ENCODE measurements at regions not wholly inside any gene's neighbourhood (a gene's known extent, or its start where the extent isn't known, plus 50 kb on each side); places are given as distances from the start of the nearest gene placed in this dataset.

DNA sequence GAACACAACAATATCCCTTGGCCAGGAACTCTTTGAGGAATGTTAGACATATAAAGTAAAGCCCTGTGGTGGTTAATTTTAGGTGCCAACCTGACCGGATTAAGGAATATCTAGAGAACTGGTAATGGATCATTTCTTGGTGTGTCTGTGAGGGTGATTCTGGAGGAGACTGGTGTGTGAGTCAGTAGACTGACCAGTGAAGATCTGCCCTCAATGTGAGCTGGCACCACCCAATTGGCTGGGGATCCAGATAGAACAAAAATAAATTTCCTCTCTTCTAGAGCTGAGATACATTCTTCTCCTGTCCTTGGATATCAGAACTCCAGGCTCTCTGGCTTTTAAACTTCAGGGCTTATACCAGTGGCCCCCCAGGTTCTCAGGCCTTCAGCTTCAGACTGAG lies 56.2 kb upstream of the TNPO1 start:
- no peak for DNase-seq (ENCODE audit: low spot score)
- BruUV-seq (replicated peaks), result no TSS peak
- H3K27me3 ChIP-seq (replicated peaks; ENCODE audit: insufficient read depth, low read depth, low read length, poor library complexity), result peaks cover 7% of the 10 kb centered on the region
- H3K4me1 ChIP-seq (ENCODE audit: insufficient read depth, low read length, poor library complexity, severe bottlenecking), result no peaks in the 10 kb centered on the region
- TF ChIP-seq, protein P1, sequence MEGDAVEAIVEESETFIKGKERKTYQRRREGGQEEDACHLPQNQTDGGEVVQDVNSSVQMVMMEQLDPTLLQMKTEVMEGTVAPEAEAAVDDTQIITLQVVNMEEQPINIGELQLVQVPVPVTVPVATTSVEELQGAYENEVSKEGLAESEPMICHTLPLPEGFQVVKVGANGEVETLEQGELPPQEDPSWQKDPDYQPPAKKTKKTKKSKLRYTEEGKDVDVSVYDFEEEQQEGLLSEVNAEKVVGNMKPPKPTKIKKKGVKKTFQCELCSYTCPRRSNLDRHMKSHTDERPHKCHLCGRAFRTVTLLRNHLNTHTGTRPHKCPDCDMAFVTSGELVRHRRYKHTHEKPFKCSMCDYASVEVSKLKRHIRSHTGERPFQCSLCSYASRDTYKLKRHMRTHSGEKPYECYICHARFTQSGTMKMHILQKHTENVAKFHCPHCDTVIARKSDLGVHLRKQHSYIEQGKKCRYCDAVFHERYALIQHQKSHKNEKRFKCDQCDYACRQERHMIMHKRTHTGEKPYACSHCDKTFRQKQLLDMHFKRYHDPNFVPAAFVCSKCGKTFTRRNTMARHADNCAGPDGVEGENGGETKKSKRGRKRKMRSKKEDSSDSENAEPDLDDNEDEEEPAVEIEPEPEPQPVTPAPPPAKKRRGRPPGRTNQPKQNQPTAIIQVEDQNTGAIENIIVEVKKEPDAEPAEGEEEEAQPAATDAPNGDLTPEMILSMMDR (conservative IDR thresholded peaks at IDR 0.05; ENCODE audit: low read depth, low read length), result no peak
- no peak for TF ChIP-seq EZH2 (IDR thresholded peaks at IDR 0.05; ENCODE audit: borderline replicate concordance, low read depth, low read length, poor library complexity, severe bottlenecking)
- POLR2A ChIA-PET (ENCODE audit: low non-redundant PET), result no interaction called here
- no peak overlapping the region for H3K4me3 ChIP-seq (ENCODE audit: low read depth, low read length, poor library complexity, severe bottlenecking)
- H3K9me3 ChIP-seq (ENCODE audit: low read depth, low read length, poor library complexity, severe bottlenecking), result no peaks in the 10 kb centered on the region
- no peaks in the 10 kb centered on the region for H3K36me3 ChIP-seq (ENCODE audit: insufficient read depth, low read length, poor library complexity, severe bottlenecking)
- intact Hi-C loops (cut with micrococcal nuclease; ENCODE audit: unreplicated experiment), result no loop called here
- CTCF ChIA-PET, result no interaction called here
- H3K27ac ChIP-seq (ENCODE audit: low read depth, low read length, poor library complexity, severe bottlenecking), result no peak overlapping the region

GRCh38 chr5:72752909-72753308 lies 63.6 kb upstream of the TNPO1 start:
- CTCF ChIA-PET, result no interaction called here
- no peak for TF ChIP-seq EZH2 (IDR thresholded peaks at IDR 0.05; ENCODE audit: borderline replicate concordance, low read depth, low read length, poor library complexity, severe bottlenecking)
- TF ChIP-seq, protein P1 (conservative IDR thresholded peaks at IDR 0.05; ENCODE audit: low read depth, low read length), result 0 out of 2 replicates have a peak, but pooled peaks have one; percentile 16
- DNase-seq (ENCODE audit: low spot score), result no peak

DNA sequence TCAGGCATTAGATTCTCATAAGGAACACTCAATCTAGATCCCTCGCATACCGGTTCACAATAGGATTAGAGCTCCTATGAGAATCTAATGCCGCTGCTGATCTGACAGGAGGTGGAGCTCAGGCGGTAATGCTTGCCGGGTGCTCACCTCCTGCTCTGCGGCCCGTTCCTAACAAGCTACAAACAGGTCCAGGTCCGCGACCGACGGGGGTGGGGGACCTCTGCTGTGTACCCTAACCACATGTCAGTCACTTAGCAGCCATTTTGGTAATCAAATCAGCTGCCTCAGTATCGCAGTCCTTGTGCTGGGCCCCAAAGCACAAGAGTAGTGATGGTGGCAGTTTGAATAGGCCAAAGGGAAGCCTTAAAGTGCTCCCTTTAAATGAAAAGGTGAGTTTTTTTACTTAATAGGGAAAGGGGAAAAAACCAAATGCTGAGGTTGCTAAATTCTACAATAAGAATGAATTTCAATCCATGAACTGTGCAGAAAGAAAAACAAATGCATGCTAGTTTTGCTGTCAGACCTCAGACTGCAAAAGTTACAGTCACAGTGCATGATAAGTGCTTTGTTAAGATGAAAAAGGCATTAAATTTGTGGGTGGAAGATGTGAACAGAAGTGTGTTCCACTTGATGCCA lies 67.0 kb upstream of the TNPO1 start:
- DNase-seq (ENCODE audit: low spot score), result no peak
- no peaks in the 10 kb centered on the region for H3K9me3 ChIP-seq (ENCODE audit: low read depth, low read length, poor library complexity, severe bottlenecking)
- H3K4me1 ChIP-seq (ENCODE audit: insufficient read depth, low read length, poor library complexity, severe bottlenecking), result no peaks in the 10 kb centered on the region
- no peak overlapping the region for H3K27ac ChIP-seq (ENCODE audit: low read depth, low read length, poor library complexity, severe bottlenecking)
- no peaks in the 10 kb centered on the region for H3K27me3 ChIP-seq (replicated peaks; ENCODE audit: insufficient read depth, low read depth, low read length, poor library complexity)
- ChIA-PET CTCF (no interaction called here), POLR2A (ENCODE audit: low non-redundant PET) (no interaction called here)
- TF ChIP-seq, protein P1 (conservative IDR thresholded peaks at IDR 0.05; ENCODE audit: low read depth, low read length), result no peak
- TF ChIP-seq EZH2 (IDR thresholded peaks at IDR 0.05; ENCODE audit: borderline replicate concordance, low read depth, low read length, poor library complexity, severe bottlenecking), result no peak
- H3K36me3 ChIP-seq (ENCODE audit: insufficient read depth, low read length, poor library complexity, severe bottlenecking), result no peaks in the 10 kb centered on the region
- intact Hi-C loops (cut with micrococcal nuclease; ENCODE audit: unreplicated experiment), result no loop called here
- BruUV-seq (replicated peaks), result no TSS peak
- H3K4me3 ChIP-seq (ENCODE audit: low read depth, low read length, poor library complexity, severe bottlenecking), result no peak overlapping the region

More at GRCh38 chr5:72752909-72753308, 63.6 kb upstream of the TNPO1 start:
- Histone ChIP-seq H3K4me3 (ENCODE audit: low read depth, low read length, poor library complexity, severe bottlenecking) (no peak overlapping the region), H3K27me3 (replicated peaks; ENCODE audit: insufficient read depth, low read depth, low read length, poor library complexity) (no peaks in the 10 kb centered on the region), H3K9me3 (ENCODE audit: low read depth, low read length, poor library complexity, severe bottlenecking) (no peaks in the 10 kb centered on the region), H3K4me1 (ENCODE audit: insufficient read depth, low read length, poor library complexity, severe bottlenecking) (no peaks in the 10 kb centered on the region), H3K36me3 (ENCODE audit: insufficient read depth, low read length, poor library complexity, severe bottlenecking) (no peaks in the 10 kb centered on the region), H3K27ac (ENCODE audit: low read depth, low read length, poor library complexity, severe bottlenecking) (no peak overlapping the region)
- no TSS peak for BruUV-seq (replicated peaks)
- POLR2A ChIA-PET (ENCODE audit: low non-redundant PET), result no interaction called here
- intact Hi-C loops (cut with micrococcal nuclease; ENCODE audit: unreplicated experiment), result no loop called here
